SK-N-SH (cell line): ENCODE measurements at regions not wholly inside any gene's neighbourhood (a gene's known extent, or its start where the extent isn't known, plus 50 kb on each side); places are given as distances from the start of the nearest gene placed in this dataset.

ENCODE experiments used
- FOSL2 ChIP-seq: IDR thresholded peaks from 2 replicates; pipeline ENCODE4 v1.4.0; 2012; ENCODE audit warnings: low read depth, mild to moderate bottlenecking, moderate library complexity, borderline replicate concordance
- FOXJ3 ChIP-seq: sonication (generic); formaldehyde crosslinking; IDR thresholded peaks from 2 replicates; pipeline ENCODE4 v1.5.1; 2020; ENCODE audit warnings: mild to moderate bottlenecking, missing genetic modification reagents
- FOXM1 ChIP-seq: IDR thresholded peaks from 2 replicates; pipeline ENCODE4 v1.4.0; 2012; ENCODE audit warnings: low read depth, mild to moderate bottlenecking
- RAD21 ChIP-seq: IDR thresholded peaks from 2 replicates; pipeline ENCODE4 v1.6.1; 2012; ENCODE audit warnings: mild to moderate bottlenecking, low read length
- TAF1 ChIP-seq: IDR thresholded peaks from 2 replicates; pipeline ENCODE4 v1.6.1; 2012; ENCODE audit warnings: low read depth, mild to moderate bottlenecking, low read length, moderate library complexity, borderline replicate concordance
- TF ChIP-seq, protein P1 (sequence below): IDR thresholded peaks from 2 replicates; pipeline ENCODE4 v1.4.0; 2012; ENCODE audit warnings: low read depth, borderline replicate concordance

DNA sequence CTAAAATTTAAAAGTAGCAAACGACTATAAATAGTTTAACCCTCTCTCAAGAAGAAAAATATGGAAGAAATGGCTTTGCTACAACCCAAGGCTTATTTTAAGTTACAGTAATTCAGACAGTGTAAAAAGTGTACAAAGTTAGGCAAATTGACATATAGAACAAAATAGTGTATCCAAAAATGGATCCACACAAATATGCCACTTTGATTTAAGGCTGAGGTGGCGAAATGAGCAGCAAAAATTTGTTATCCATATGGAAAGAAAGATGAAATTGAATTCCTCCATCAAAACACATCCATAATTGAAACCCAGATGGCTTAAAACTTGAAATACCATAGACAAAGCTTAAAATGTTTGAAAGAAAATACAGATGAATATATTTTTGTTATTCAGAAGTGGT, 540.8 kb downstream of the BRINP3 start:
- TF ChIP-seq RAD21 (no peak), FOXJ3 (CRISPR knock-in tag) (no peak), TAF1 (no peak), FOXM1 (no peak), FOSL2 (no peak)
- TF ChIP-seq, protein P1, sequence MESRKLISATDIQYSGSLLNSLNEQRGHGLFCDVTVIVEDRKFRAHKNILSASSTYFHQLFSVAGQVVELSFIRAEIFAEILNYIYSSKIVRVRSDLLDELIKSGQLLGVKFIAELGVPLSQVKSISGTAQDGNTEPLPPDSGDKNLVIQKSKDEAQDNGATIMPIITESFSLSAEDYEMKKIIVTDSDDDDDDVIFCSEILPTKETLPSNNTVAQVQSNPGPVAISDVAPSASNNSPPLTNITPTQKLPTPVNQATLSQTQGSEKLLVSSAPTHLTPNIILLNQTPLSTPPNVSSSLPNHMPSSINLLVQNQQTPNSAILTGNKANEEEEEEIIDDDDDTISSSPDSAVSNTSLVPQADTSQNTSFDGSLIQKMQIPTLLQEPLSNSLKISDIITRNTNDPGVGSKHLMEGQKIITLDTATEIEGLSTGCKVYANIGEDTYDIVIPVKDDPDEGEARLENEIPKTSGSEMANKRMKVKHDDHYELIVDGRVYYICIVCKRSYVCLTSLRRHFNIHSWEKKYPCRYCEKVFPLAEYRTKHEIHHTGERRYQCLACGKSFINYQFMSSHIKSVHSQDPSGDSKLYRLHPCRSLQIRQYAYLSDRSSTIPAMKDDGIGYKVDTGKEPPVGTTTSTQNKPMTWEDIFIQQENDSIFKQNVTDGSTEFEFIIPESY: no peak
